ENCODE measurements at regions not wholly inside any gene's neighbourhood (a gene's known extent, or its start where the extent isn't known, plus 50 kb on each side); places are given as distances from the start of the nearest gene placed in this dataset.

- DNase-seq (ENCODE audit: low spot score), result peak; percentile 14
Measured at GRCh38 chr1:165073185-165074007, 283.1 kb downstream of the LMX1A start.

GRCh38 chr1:165070675-165071074 is 285.8 kb downstream of the LMX1A start:
- DNase-seq (ENCODE audit: low spot score), result no peak

- DNase-seq (ENCODE audit: low spot score), result no peak
Measured at GRCh38 chr1:165069829-165070228, 286.7 kb downstream of the LMX1A start.

GRCh38 chr1:165068741-165069140 is 287.8 kb downstream of the LMX1A start:
- DNase-seq (ENCODE audit: low spot score), result no peak

GRCh38 chr1:165067829-165068228 is 288.7 kb downstream of the LMX1A start:
- no peak for DNase-seq (ENCODE audit: low spot score)

GRCh38 chr1:165063181-165063965 is 293.1 kb downstream of the LMX1A start:
- DNase-seq (ENCODE audit: low spot score), result no peak

- DNase-seq (ENCODE audit: low spot score), result no peak
Measured at GRCh38 chr1:165062346-165062745, 294.2 kb downstream of the LMX1A start.

- no peak for DNase-seq (ENCODE audit: low spot score)
Measured at GRCh38 chr1:165060285-165060793, 296.2 kb downstream of the LMX1A start.

GRCh38 chr1:165057956-165058355 is 298.6 kb downstream of the LMX1A start:
- DNase-seq (ENCODE audit: low spot score), result no peak

- DNase-seq (ENCODE audit: low spot score), result no peak
Measured at GRCh38 chr1:165056914-165057313, 299.6 kb downstream of the LMX1A start.

- DNase-seq (ENCODE audit: low spot score), result no peak
Measured at GRCh38 chr1:165055581-165055980, 300.9 kb downstream of the LMX1A start.

- no peak for DNase-seq (ENCODE audit: low spot score)
Measured at GRCh38 chr1:165054627-165055026, 301.9 kb downstream of the LMX1A start.

- no peak for DNase-seq (ENCODE audit: low spot score)
Measured at GRCh38 chr1:165053351-165053750, 303.2 kb downstream of the LMX1A start.

GRCh38 chr1:165052936-165053335 is 303.6 kb downstream of the LMX1A start:
- DNase-seq (ENCODE audit: low spot score), result no peak

- no peak for DNase-seq (ENCODE audit: low spot score)
Measured at GRCh38 chr1:165052431-165052830, 304.1 kb downstream of the LMX1A start.

GRCh38 chr1:165050246-165050645 is 306.3 kb downstream of the LMX1A start:
- no peak for DNase-seq (ENCODE audit: low spot score)

GRCh38 chr1:165047994-165048393 is 308.5 kb downstream of the LMX1A start:
- DNase-seq (ENCODE audit: low spot score), result no peak

GRCh38 chr1:165045902-165046301 is 310.6 kb downstream of the LMX1A start:
- DNase-seq (ENCODE audit: low spot score), result no peak

GRCh38 chr1:165040641-165041040 is 315.9 kb downstream of the LMX1A start:
- DNase-seq (ENCODE audit: low spot score), result no peak

- no peak for DNase-seq (ENCODE audit: low spot score)
Measured at GRCh38 chr1:165039996-165040395, 316.5 kb downstream of the LMX1A start.

GRCh38 chr1:165036403-165036802 is 320.1 kb downstream of the LMX1A start:
- DNase-seq (ENCODE audit: low spot score), result no peak

GRCh38 chr1:165034136-165034809 is 322.2 kb downstream of the LMX1A start:
- DNase-seq (ENCODE audit: low spot score), result no peak

- no peak for DNase-seq (ENCODE audit: low spot score)
Measured at GRCh38 chr1:165031001-165031400, 325.5 kb downstream of the LMX1A start.

Data from HuH-7.5 (cell line).